Astrocyte (in vitro differentiated cells and primary cell): ENCODE measurements at regions not wholly inside any gene's neighbourhood (a gene's known extent, or its start where the extent isn't known, plus 50 kb on each side); places are given as distances from the start of the nearest gene placed in this dataset.

Experiments used
- DNase-seq: peaks from one replicate; pipeline ENCODE4 v3.0.0-alpha.2; 2010; ENCODE audit warnings: low read depth
- FAIRE-seq: peaks from 2 replicates; lab custom pipeline; 2011; peaks lifted over from hg19 to GRCh38; lab: Jason Lieb, UNC
- H2AFZ ChIP-seq: 2 replicates; pipeline ENCODE4 v1.6.0; 2012; ENCODE audit warnings: low read depth, low read length, inconsistent platforms
- H3K27ac ChIP-seq: 2 replicates; pipeline ENCODE4 v1.5.1; 2011; ENCODE audit warnings: low read depth, low read length, inconsistent platforms
- H3K27me3 ChIP-seq: 2 replicates; pipeline ENCODE4 v1.6.0; 2011; ENCODE audit warnings: low read length, inconsistent platforms; ENCODE audit not compliant: insufficient read depth
- H3K36me3 ChIP-seq: 2 replicates; pipeline ENCODE4 v1.5.1; 2011; ENCODE audit warnings: low read length, inconsistent platforms; ENCODE audit not compliant: insufficient read depth
- H3K4me1 ChIP-seq: 2 replicates; pipeline ENCODE4 v1.5.1; 2011; ENCODE audit warnings: low read length, inconsistent platforms; ENCODE audit not compliant: insufficient read depth
- H3K4me2 ChIP-seq: 2 replicates; pipeline ENCODE4 v1.6.0; 2012; ENCODE audit warnings: low read length, inconsistent platforms
- H3K4me3 ChIP-seq: 2 replicates; pipeline ENCODE4 v1.5.1; 2011; ENCODE audit warnings: low read depth, mild to moderate bottlenecking, low read length, inconsistent platforms; ENCODE audit not compliant: insufficient read depth
- H3K79me2 ChIP-seq: 2 replicates; pipeline ENCODE4 v1.6.0; 2012; ENCODE audit warnings: mild to moderate bottlenecking, low read length, inconsistent platforms; ENCODE audit not compliant: insufficient read depth
- H3K9ac ChIP-seq: 2 replicates; pipeline ENCODE4 v1.6.0; 2012; ENCODE audit warnings: mild to moderate bottlenecking, low read length, inconsistent platforms
- H3K9me3 ChIP-seq: 2 replicates; pipeline ENCODE4 v1.5.1; 2012; ENCODE audit warnings: low read depth, mild to moderate bottlenecking, low read length, inconsistent platforms; ENCODE audit not compliant: insufficient read depth
- H4K20me1 ChIP-seq: 2 replicates; pipeline ENCODE4 v1.6.0; 2012; ENCODE audit warnings: low read length, inconsistent platforms; ENCODE audit not compliant: insufficient read depth
- H3K27ac Mint-ChIP-seq: one replicate; pipeline ENCODE4 v1.8.0; 2021; ENCODE audit warnings: mild to moderate bottlenecking, mixed read lengths; ENCODE audit not compliant: unreplicated experiment
- H3K27me3 Mint-ChIP-seq: one replicate; pipeline ENCODE4 v1.8.0; 2021; ENCODE audit warnings: low read depth, mixed read lengths; ENCODE audit not compliant: unreplicated experiment
- H3K36me3 Mint-ChIP-seq: one replicate; pipeline ENCODE4 v1.8.0; 2021; ENCODE audit warnings: low read depth, mixed read lengths; ENCODE audit not compliant: unreplicated experiment
- H3K4me1 Mint-ChIP-seq: one replicate; pipeline ENCODE4 v1.8.0; 2021; ENCODE audit warnings: low read depth, mixed read lengths; ENCODE audit not compliant: unreplicated experiment
- H3K4me3 Mint-ChIP-seq: one replicate; pipeline ENCODE4 v1.8.0; 2021; ENCODE audit warnings: mild to moderate bottlenecking, moderate library complexity, mixed read lengths; ENCODE audit not compliant: unreplicated experiment
- H3K9me3 Mint-ChIP-seq: one replicate; pipeline ENCODE4 v1.8.0; 2021; ENCODE audit warnings: mild to moderate bottlenecking, mixed read lengths; ENCODE audit not compliant: unreplicated experiment
- EZH2 ChIP-seq: IDR thresholded peaks from 2 replicates; pipeline ENCODE4 v1.6.1; 2012; ENCODE audit warnings: mild to moderate bottlenecking, low read length, inconsistent platforms; ENCODE audit not compliant: insufficient read depth
- TF ChIP-seq, protein P1 (sequence below): IDR thresholded peaks from 2 replicates; pipeline ENCODE4 v1.5.1; 2011; ENCODE audit warnings: low read depth, mild to moderate bottlenecking, inconsistent platforms, low read length, moderate library complexity; ENCODE audit not compliant: insufficient read depth

GRCh38 chr6:108752733-108753590 is 95.3 kb upstream of the ARMC2 start:
- no peaks in the 10 kb centered on the region for H3K36me3 ChIP-seq
- H3K4me3 ChIP-seq: no peak overlapping the region
- DNase-seq (no peak), FAIRE-seq (no peak)
- no peak overlapping the region for H3K4me2 ChIP-seq
- TF ChIP-seq, protein P1, sequence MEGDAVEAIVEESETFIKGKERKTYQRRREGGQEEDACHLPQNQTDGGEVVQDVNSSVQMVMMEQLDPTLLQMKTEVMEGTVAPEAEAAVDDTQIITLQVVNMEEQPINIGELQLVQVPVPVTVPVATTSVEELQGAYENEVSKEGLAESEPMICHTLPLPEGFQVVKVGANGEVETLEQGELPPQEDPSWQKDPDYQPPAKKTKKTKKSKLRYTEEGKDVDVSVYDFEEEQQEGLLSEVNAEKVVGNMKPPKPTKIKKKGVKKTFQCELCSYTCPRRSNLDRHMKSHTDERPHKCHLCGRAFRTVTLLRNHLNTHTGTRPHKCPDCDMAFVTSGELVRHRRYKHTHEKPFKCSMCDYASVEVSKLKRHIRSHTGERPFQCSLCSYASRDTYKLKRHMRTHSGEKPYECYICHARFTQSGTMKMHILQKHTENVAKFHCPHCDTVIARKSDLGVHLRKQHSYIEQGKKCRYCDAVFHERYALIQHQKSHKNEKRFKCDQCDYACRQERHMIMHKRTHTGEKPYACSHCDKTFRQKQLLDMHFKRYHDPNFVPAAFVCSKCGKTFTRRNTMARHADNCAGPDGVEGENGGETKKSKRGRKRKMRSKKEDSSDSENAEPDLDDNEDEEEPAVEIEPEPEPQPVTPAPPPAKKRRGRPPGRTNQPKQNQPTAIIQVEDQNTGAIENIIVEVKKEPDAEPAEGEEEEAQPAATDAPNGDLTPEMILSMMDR: no peak
- TF ChIP-seq EZH2: no peak
- no peaks in the 10 kb centered on the region for H3K36me3 Mint-ChIP-seq
- peaks cover 7% of the 10 kb centered on the region for H3K4me1 Mint-ChIP-seq
- no peaks in the 10 kb centered on the region for H3K9me3 ChIP-seq
- no peak overlapping the region for H2AFZ ChIP-seq
- no peaks in the 10 kb centered on the region for H3K9me3 Mint-ChIP-seq
- no peaks in the 10 kb centered on the region for H3K4me1 ChIP-seq
- H3K9ac ChIP-seq: no peak overlapping the region
- H3K27ac ChIP-seq: no peak overlapping the region
- H3K27ac Mint-ChIP-seq: no peak overlapping the region
- H3K27me3 ChIP-seq: no peaks in the 10 kb centered on the region
- H4K20me1 ChIP-seq: no peaks in the 10 kb centered on the region
- peaks cover 16% of the 10 kb centered on the region for H3K27me3 Mint-ChIP-seq
- H3K79me2 ChIP-seq: no peaks in the 10 kb centered on the region
- no peak overlapping the region for H3K4me3 Mint-ChIP-seq

- Histone ChIP-seq H3K9ac (no peak overlapping the region), H4K20me1 (no peaks in the 10 kb centered on the region), H3K9me3 (no peaks in the 10 kb centered on the region), H2AFZ (no peak overlapping the region), H3K27me3 (no peaks in the 10 kb centered on the region), H3K4me1 (no peaks in the 10 kb centered on the region), H3K4me2 (no peak overlapping the region), H3K27ac (no peak overlapping the region), H3K79me2 (no peaks in the 10 kb centered on the region), H3K36me3 (no peaks in the 10 kb centered on the region), H3K4me3 (no peak overlapping the region)
- Mint-ChIP-seq H3K27me3 (peaks cover 17% of the 10 kb centered on the region), H3K9me3 (no peaks in the 10 kb centered on the region), H3K4me3 (no peak overlapping the region), H3K36me3 (no peaks in the 10 kb centered on the region), H3K27ac (no peak overlapping the region), H3K4me1 (peaks cover 10% of the 10 kb centered on the region)
- no peak for FAIRE-seq
- DNase-seq: peak; percentile 28
- TF ChIP-seq EZH2: no peak
- TF ChIP-seq, protein P1: no peak
Measured at GRCh38 chr6:108755257-108756240, 92.7 kb upstream of the ARMC2 start.
